HG03521 (cell line): ENCODE measurements at regions not wholly inside any gene's neighbourhood (a gene's known extent, or its start where the extent isn't known, plus 50 kb on each side); places are given as distances from the start of the nearest gene placed in this dataset.
A peak's percentile ranks its signal among the peaks of the same experiment; 100 is the strongest.
"Not testable (repeated sequence)": the region's sequence is repeated elsewhere in the genome, so short reads cannot be mapped to it uniquely, and the experiment has no call there.

ENCODE experiments used
- ATAC-seq: cut with Tn5 transposase; IDR thresholded peaks from one replicate; pipeline ENCODE4 v1.9.1; 2021; ENCODE audit warnings: mild to moderate bottlenecking, moderate library complexity; ENCODE audit not compliant: unreplicated experiment

DNA sequence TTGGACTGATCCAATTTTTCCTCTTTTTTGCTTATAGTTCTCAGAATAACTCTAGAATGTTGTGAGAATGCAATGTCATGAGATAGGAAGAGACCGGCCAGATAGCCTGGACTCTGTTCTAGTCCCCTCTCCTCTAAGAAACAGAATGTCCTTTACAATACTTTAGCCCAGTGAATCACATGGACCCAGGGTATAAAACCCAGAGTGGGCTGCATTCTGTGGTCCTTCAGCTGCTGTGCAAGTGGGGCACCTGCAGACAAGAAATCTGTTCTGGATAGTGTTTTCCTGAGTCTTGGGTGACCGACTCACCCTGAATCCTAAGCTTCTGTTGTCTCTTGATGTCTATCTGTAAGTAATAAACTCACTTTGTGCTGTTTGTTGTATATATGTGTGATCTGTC, 368.6 kb upstream of the DPH6 start:
- ATAC-seq: no peak

DNA sequence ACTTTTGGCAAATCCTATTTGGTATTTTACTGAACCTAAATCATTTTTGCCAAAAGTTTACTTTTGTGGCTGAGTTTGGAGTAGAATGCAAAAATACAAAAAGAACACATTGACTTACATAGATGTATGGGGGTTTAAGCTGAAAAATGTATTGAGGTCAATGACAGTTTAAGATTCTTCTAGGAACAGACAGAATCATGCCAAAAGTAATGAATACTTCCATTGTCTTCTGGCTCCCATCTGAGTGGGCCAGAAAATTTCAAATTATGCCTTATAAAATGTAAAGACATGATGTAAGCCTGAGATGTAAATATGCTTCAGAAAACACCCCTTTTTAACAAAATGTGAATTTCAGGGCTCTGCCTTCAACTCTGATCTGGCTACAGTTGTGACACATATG, 375.1 kb upstream of the DPH6 start:
- ATAC-seq: no peak

DNA sequence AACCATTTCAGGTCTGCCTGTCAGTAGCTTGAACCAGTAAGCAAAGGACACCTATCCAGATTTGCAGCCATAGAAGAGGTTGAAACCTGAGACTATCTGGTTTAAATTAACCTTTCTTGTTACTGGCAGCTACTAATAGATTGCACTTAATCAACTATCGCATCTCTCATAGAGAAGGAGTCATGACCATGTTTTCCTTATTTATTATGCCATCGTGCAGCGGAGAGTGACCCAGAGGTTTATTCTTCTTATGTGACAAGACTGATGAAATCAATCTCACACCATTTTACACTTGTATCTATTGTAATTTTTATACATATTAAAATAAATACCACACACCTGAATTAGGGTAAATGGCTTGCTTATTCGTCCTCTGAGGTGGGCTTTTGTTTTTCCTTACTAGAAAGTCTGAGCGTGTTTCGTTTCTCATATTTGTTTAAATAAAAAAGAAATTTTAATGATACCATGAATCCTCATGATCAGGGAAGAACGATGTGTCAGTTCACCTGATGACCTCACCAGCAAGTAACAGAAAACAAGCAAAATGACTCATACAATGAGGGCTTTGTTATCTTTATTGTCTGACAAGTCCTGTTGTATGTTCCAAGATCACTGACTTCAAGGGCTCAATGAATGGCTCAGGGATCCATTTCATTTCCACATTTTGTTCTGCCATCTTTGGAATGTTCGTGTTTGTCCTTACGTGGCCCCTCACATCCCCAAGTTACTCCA, 379.5 kb upstream of the DPH6 start:
- ATAC-seq: no peak

DNA sequence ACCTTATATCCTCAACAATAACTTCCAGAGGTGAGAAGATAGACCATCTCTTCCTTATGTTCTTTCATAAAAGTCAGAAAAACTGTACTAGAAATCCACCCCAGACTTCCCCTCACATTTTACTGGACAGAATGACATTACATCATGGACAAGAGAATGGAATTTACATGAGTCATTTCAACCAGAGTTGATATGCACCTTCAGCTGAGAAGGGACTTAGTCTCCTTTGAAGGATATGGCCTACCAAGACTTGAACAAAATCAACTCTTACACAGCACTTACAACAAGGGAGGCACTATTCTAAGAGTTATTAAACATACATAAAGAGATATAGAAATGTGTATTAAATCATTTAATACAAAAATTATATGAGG, 380.0 kb upstream of the DPH6 start:
- no peak for ATAC-seq

DNA sequence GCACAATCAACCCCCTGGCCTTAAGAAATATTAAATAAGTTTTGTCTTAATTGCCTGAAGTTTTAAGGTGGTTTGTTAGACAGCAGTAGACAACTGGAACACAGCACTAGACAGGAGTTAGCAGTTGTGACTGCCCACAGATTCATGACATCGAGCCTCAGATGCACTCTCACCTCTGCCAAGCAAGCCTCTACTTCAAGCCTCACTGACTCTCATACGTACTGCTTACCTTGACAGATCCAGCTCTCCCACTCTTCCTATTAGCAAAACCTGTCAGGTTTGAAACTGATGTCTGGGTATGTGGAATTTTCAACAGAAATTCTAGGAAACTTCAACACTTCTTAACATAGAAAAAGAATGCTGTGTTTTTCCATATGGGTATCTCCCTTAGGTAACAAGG, 382.9 kb upstream of the DPH6 start:
- no peak for ATAC-seq

DNA sequence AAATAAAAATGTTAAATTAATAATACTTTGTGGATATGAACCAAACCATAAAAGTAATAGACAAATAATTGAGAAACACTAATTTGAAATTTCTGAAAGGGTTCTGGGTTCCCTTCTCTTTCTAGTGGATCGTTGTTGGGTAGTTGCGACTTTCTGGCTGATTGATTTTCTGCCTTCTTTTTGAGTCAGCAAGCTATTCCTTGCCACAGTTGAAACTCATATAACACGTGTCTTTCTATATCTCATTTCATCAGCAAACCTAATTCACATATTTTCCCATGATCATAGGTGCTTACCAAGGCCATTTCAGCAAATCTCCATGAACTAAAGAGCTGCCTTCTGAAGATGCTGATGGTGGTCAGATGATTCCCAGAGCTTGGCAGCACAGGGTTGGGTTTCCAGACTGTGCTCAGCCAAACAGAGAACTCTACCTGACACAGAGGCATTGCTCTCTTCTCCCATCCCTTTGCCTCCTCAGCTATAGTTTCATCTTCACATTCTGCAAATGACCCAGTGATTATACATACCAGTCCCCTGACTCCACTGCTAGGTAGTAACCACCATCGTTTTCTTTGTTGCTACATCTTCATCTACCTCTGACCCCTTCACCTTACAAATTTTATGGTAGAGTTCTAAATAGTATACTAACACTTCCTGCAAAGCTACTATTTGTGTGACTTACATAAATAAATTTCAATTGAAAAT, 383.9 kb upstream of the DPH6 start:
- ATAC-seq: peak; percentile 60

DNA sequence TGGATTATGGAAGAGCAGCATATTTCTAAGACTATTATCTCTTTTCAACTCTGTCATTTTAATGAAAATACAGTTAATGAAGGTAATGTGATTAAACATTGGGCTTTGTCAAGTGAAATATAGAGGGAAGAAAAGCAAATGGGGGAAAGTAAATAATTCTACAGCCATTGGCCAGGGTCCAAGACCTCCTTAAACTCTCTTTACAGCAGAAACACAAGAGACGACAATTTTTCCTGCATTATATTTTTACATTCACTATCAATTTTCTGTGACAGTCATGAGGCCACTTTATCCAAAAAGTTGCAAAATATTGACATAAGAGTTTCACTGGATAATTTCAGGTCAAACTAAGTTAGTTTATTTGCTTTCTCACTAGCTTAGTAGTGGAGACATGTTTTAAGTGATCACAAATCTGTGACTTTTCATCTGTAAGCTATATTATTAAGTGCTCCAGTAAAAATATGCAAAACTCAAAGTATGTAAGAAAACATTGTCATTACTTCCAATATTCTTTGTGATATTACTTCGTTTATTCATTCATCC, 385.9 kb upstream of the DPH6 start:
- ATAC-seq: no peak

DNA sequence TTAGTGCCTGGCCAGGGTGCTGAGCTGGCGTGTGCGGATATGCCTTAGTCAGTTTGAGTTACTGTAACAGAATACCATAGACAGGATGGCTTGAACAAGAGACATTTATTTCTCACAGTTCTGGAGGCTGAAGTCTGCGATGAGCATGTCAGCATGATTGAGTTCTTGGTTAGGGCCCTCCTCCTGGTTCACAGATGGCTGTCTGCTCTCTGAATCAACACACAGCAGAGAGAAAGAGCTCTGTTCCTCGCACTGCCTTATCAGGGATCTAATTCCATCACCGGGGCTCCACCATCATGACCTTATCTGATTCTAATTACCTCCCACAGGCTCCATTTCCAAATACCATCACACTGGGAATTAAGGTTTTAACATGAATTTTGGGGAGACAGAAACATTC, 386.6 kb upstream of the DPH6 start:
- no peak for ATAC-seq

DNA sequence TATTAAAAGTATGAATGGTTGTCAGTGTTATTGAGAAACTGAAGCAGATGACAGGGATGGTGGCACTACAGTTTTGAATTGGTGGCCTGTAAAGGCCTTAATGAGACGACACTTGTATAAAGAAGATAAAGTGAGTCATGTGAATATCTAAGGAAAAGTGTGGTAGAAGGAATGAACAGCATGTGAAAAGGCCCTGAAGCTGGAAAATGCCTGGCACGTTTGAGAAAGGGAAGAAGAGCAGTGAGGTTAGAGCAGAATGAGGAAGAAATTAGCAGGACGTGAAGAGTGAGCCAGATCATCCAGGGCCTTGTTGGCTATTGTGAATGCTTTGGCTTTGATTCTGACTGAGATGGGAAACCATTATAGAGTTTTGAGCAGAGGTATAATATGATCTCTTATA, 387.6 kb upstream of the DPH6 start:
- no peak for ATAC-seq

DNA sequence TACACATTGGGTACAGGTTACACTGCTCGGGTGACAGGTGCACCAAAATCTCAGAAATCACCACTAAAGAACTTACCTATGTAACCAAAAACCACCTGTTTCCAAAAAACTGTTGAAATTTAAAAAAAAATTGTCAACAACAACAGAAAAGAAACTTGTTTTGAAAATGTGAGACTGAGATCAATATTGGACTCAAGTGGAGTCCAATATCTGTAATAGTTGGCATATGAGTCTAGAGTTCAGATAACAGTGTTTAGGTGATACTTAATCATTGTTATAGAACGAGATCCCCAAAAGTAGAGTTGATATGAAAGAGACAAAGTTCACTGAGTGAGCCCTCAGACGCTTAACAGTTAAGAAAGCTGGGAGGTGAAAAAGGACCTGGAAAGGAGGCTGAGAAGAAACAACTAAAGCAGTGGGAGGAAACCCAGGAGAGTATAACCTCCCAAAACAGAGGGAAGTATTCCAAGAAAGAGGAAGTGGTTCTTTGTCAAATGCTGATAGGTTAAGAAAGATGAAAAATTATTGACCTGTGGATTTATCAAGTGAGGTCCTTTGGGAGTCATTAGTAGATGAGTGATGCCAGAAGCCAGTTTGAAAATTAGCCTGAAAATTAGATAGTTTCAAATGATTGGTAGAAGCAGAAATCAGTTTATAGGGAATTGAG, 388.6 kb upstream of the DPH6 start:
- no peak for ATAC-seq

DNA sequence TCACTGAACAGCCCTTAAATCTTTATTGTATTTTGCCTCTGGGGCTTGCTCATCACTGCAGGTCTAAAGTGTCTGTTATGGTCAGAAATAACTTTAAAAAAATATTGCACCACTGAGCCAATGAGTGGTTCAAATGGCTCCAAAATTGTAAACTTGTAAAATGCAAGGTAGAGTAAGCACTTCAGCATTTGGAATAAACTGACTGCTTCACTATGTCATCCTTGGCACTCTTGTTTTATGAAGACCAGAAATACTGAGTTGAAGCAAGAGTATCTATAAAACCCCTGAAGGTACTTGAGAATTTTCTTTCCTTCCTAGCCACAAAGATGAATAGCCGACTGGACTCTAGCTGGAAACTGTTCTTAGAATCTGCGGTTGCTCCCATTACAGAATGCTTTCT, 390.3 kb upstream of the DPH6 start:
- ATAC-seq: no peak

DNA sequence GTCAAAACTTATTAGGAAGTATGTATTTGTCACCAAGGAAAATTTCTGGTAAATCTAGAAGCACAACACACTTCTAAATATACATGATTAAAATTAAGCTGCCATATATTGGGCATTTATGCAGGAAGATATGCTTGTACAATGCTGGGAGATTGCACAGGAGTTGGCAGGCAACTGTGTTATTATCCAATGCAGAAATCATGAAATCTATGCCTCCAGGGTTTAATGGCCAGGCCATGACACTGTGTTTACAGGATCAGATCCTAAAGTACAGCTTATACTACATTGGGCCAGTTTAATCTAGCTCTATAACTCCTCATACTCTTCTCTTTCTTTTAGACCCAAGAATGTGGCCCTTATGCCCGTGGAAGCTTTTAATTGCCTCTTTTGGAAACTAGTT, 391.4 kb upstream of the DPH6 start:
- no peak for ATAC-seq

DNA sequence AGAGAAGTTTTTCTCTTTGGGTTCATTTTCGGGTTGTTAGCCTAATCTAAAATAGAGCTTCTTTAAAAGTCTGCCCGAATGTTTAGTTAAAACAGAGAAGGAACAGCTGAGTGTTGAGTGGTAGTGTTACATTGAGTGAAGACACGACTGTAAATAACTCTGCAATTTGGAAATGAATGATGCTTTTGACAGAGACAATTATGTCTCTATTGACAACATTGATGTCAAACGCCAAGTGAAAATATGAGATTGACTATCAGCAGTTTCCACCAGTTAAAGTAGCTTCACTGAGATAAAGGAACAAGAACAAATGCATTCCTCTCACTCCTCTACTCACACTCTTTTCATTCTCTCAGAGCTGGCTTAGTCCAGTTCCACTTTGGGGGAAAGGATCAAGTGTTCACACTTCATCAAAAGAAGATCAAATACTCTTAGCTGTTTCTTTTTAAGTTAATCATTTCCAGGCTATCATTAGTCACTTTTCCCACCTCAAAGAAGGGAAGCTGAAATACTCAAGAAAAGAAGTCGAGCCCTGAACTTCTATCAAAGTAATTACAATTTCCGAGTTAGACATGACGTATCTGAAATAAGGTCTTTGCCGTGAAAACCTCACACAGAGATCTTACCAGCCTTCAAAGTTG, 399.1 kb upstream of the DPH6 start:
- ATAC-seq: no peak

DNA sequence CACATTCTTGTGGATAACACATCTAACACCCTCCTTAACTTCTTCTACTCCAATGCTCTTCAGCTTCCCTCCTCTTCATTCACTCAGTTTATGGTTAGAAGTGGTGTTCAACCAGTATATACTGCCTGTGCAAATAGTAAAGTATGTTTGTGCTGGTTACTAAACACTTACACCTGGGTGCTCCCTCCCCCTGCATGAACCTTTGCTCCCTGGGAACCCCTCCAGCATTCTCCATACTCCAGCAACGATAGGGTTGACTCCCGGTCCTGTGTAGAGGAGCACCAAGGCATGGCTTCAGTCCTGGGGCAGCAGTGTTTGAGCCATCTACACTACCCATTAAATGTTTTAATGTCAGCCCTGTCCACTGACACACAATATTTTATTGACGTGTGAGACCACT, 407.5 kb upstream of the DPH6 start:
- no peak for ATAC-seq

DNA sequence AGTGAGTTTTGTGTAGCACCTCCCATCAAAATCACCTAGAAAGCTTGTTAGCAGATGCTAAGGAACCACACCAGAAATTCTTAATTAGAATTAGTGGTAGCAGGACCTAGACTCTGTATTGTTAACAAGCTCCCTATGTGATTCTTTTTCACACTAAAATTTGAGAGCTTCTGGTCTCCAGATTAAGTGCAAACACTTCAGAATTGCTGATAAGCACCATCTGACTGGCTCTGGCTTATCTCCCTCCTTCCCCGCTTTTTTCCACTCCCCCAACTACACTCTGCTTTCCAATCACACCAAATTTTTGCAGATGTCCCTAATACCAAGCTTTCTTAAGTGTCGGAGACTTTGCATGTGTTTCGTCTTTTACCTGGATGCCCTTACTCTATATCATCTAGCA, 410.1 kb upstream of the DPH6 start:
- no peak for ATAC-seq

DNA sequence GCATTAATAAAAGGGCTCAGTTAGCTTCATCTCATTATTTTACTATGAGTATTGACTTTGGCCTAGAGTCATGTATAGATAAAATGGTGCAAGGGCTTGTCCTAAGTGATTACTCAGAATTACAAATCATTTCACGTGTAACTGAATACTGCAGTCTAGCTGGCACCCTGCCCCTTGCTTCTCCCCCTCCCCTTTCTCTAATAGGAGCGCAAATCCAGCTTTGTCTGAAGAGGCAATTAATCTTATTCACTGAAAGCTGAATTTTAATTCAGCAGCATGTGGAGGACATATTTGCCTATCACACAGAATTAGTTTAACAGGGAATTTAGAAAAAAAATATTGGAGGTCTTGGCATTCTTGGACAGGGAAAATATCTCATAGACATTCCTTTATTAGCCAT, 412.1 kb upstream of the DPH6 start:
- ATAC-seq: no peak

DNA sequence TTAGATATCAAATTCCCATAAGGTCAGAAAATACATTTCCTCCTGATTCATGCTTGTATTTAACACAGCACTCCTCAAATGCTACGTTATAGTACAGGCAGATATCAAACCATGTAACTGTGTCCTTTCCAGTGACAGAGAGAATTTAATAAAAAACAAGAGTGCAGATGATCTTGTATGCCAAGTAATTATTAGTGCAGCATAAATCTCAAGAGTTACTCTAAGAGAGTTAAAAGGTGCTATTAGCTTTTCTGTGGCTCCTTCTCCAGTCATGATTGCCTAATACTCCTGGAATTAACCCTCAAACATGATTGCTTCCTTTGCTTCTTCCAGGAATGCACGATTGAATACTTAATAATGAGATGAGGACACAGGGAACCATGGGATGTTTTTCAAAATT, 413.0 kb upstream of the DPH6 start:
- no peak for ATAC-seq

DNA sequence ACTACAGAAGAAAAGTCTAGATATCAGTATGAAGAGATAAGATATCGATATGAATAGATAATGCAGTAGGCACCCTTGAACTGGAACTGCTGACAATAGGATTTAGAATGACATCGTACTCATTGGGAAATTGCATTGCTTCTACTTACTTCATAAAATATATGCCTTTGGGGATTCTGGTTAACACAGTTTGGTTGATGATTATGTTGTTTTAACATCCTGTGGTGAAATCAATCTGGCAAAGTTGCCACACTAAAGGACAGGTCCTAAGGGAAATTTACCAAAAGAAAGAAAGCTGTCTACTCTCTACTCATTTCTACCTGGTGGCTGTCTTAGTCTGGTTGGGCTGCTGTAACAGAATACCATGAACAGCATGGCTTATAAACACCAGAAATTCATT, 417.4 kb upstream of the DPH6 start:
- ATAC-seq: no peak

DNA sequence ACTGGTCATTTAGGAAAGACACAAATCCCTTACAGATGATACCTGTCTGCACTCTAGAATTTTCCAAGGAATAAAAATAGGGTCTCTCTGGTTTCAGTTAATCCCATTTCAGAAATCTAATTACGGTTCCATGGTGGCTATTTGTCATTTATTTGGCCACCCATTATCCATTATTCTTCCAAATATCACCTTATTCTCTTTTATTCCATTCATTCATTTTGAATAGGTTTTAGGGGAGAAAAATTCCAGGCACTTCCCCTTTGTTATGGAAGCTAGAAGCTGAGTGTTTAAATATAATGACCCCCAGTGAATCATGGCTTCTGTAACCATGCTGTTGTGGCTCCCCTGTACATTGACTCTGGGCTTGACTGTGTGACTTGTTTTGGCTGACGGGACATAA, 420.8 kb upstream of the DPH6 start:
- ATAC-seq: no peak

DNA sequence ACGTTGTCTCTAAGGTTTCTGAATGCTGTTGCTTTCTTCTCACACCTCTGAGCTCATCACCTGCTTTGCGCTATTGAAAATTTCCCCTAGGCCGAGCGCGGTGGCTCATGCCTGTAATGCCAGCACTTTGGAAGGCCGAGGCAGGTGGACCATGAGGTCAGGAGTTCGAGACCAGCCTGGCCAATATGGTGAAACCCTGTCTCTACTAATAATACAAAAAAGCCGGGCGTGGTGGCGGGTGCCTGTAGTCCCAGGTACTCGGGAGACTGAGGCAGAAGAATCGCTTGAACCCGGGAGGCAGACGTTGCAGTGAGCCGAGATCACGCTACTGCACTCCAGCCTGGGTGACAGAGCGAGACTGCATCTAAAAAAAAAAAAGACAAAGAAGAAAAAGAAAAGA, 422.0 kb upstream of the DPH6 start:
- ATAC-seq: not testable (repeated sequence)

DNA sequence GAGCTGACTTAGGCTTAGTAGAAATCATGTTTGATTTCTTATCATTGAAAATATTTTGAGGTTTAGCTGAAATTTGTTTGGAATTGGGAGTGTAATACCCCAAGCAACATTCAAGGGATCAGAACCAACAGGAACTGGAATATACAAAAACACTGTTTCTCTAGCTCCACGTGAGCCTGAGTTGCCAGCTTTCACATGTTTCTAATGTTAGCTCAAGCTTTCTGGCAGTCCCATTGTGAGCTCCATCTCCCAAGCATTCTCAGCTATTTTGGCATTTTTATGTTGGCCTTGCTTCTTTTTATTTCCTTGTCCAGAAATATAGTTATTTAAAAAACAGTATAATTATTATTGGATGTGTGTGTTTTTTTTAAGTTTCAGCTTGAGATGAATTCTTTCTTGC, 427.1 kb upstream of the DPH6 start:
- no peak for ATAC-seq

DNA sequence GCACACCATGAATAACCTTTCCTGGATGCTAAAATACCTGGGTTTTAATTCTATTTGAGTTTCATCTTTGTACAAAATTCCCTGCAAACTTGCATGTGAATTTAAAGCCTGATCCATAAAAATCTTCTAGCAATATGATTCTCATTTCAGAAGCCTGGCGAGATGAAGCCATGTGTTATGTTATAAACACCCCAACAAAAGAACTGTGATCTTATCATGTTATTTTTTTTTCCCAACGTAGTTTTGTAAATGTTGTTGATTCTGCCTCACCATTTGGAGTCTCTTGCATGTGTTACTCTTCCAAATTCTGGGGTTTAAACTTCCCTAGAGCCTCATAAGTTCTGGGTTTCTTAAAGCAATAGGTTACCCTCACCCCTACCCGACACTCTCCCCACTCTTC, 428.1 kb upstream of the DPH6 start:
- no peak for ATAC-seq
